HG02840 (cell line): ENCODE measurements at regions not wholly inside any gene's neighbourhood (a gene's known extent, or its start where the extent isn't known, plus 50 kb on each side); places are given as distances from the start of the nearest gene placed in this dataset.

ENCODE experiments used
- ATAC-seq: cut with Tn5 transposase; IDR thresholded peaks from one replicate; pipeline ENCODE4 v1.9.1; 2021; ENCODE audit warnings: mild to moderate bottlenecking, moderate library complexity, moderate number of reproducible peaks; ENCODE audit not compliant: unreplicated experiment, low FRiP score

- ATAC-seq, result no peak
These were observed 405.9 kb upstream of the PAPPA start for GRCh38 chr9:115747731-115748130.

GRCh38 chr9:115756736-115757135, 396.9 kb upstream of the PAPPA start:
- ATAC-seq, result no peak

- no peak for ATAC-seq
These were observed 396.1 kb upstream of the PAPPA start for GRCh38 chr9:115757461-115757860.

GRCh38 chr9:115758441-115758840, 395.1 kb upstream of the PAPPA start:
- no peak for ATAC-seq

- ATAC-seq, result no peak
These were observed 394.2 kb upstream of the PAPPA start for GRCh38 chr9:115759426-115759825.

- no peak for ATAC-seq
These were observed 388.9 kb upstream of the PAPPA start for GRCh38 chr9:115764645-115765044.

GRCh38 chr9:115765060-115765459, 388.5 kb upstream of the PAPPA start:
- ATAC-seq, result no peak

GRCh38 chr9:115766370-115766955, 387.1 kb upstream of the PAPPA start:
- ATAC-seq, result no peak

GRCh38 chr9:115770521-115770920, 383.1 kb upstream of the PAPPA start:
- no peak for ATAC-seq

- ATAC-seq, result no peak
These were observed 377.9 kb upstream of the PAPPA start for GRCh38 chr9:115775659-115776058.

GRCh38 chr9:115777610-115778009, 376.0 kb upstream of the PAPPA start:
- no peak for ATAC-seq

- ATAC-seq, result no peak
These were observed 372.4 kb upstream of the PAPPA start for GRCh38 chr9:115781070-115781736.

- no peak for ATAC-seq
These were observed 367.3 kb upstream of the PAPPA start for GRCh38 chr9:115786321-115786720.

GRCh38 chr9:115790520-115790919, 363.1 kb upstream of the PAPPA start:
- ATAC-seq, result no peak

GRCh38 chr9:115794921-115795475, 358.6 kb upstream of the PAPPA start:
- no peak for ATAC-seq

GRCh38 chr9:115799734-115800133, 353.9 kb upstream of the PAPPA start:
- ATAC-seq, result no peak

- ATAC-seq, result no peak
These were observed 349.4 kb upstream of the PAPPA start for GRCh38 chr9:115804206-115804605.

- no peak for ATAC-seq
These were observed 345.5 kb upstream of the PAPPA start for GRCh38 chr9:115808108-115808507.

- ATAC-seq, result no peak
These were observed 344.9 kb upstream of the PAPPA start for GRCh38 chr9:115808695-115809094.

- ATAC-seq, result no peak
These were observed 343.4 kb upstream of the PAPPA start for GRCh38 chr9:115810166-115810565.

GRCh38 chr9:115814081-115814480, 339.5 kb upstream of the PAPPA start:
- no peak for ATAC-seq

GRCh38 chr9:115815786-115816185, 337.8 kb upstream of the PAPPA start:
- no peak for ATAC-seq
